ENCODE measurements at regions not wholly inside any gene's neighbourhood (a gene's known extent, or its start where the extent isn't known, plus 50 kb on each side); places are given as distances from the start of the nearest gene placed in this dataset.
"Not testable (repeated sequence)": the region's sequence is repeated elsewhere in the genome, so short reads cannot be mapped to it uniquely, and the experiment has no call there.

DNA sequence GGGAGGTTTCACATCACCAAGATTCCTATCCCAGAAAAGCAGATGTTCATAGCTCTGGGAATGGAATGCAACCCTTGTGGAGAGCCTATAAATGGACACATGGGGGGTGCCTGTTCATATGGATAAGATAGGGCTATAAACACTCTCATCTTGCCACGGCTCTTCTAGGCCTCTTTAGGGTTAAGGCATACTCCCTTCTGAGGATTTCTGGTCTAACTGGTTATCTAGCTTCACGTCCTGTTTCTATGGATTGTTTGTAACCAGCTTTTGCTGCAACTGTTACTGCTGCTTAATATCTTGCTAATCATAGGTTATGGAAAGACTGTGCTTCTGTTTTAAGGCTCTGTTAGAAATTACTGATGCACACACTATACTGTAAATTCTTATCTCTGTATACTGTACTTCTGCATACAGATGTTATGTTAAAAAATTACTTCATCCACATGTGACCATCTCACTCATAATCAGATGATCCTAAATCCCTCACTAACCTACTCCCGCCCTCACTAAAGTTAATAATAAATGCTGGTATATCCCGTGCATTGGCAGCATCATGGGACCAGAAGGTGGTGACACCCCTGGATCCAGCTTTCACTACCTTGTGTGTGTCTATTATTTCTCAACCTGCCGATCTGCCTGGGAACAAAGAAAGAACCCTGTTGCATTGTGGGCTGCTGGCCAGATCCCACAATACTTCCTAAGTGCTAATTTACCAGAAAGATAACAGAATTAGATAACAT, 68.7 kb downstream of the PRKAB2 start:
- H3K4me3 ChIP-seq (ENCODE audit: low read depth, low read length): not testable (repeated sequence)

- no peak for TF ChIP-seq CTCF (IDR thresholded peaks at IDR 0.05; ENCODE audit: borderline replicate concordance, insufficient read depth, low read depth, low read length)
Measured at GRCh38 chr1:147099192-147099591, 73.1 kb downstream of the PRKAB2 start.

GRCh38 chr1:147098338-147098973, 73.8 kb downstream of the PRKAB2 start:
- H3K4me3 ChIP-seq (ENCODE audit: low read depth, low read length): not testable (repeated sequence)

More at GRCh38 chr1:147099192-147099591, 73.1 kb downstream of the PRKAB2 start:
- no peak overlapping the region for H3K4me3 ChIP-seq (ENCODE audit: low read depth, low read length)

GRCh38 chr1:147095691-147096090, 76.6 kb downstream of the PRKAB2 start:
- no peak for TF ChIP-seq CTCF (IDR thresholded peaks at IDR 0.05; ENCODE audit: borderline replicate concordance, insufficient read depth, low read depth, low read length)

More at GRCh38 chr1:147098338-147098973, 73.8 kb downstream of the PRKAB2 start:
- peak; percentile 51; the same call in 1 of the 2 replicates for TF ChIP-seq CTCF (IDR thresholded peaks at IDR 0.05; ENCODE audit: borderline replicate concordance, insufficient read depth, low read depth, low read length)

GRCh38 chr1:147091801-147092200, 80.5 kb downstream of the PRKAB2 start:
- TF ChIP-seq CTCF (IDR thresholded peaks at IDR 0.05; ENCODE audit: borderline replicate concordance, insufficient read depth, low read depth, low read length): no peak
- no peak overlapping the region for H3K4me3 ChIP-seq (ENCODE audit: low read depth, low read length)

More at GRCh38 chr1:147095691-147096090, 76.6 kb downstream of the PRKAB2 start:
- H3K4me3 ChIP-seq (ENCODE audit: low read depth, low read length): no peak overlapping the region

GRCh38 chr1:147089457-147089856, 82.8 kb downstream of the PRKAB2 start:
- H3K4me3 ChIP-seq (ENCODE audit: low read depth, low read length): no peak overlapping the region
- no peak for TF ChIP-seq CTCF (IDR thresholded peaks at IDR 0.05; ENCODE audit: borderline replicate concordance, insufficient read depth, low read depth, low read length)

DNA sequence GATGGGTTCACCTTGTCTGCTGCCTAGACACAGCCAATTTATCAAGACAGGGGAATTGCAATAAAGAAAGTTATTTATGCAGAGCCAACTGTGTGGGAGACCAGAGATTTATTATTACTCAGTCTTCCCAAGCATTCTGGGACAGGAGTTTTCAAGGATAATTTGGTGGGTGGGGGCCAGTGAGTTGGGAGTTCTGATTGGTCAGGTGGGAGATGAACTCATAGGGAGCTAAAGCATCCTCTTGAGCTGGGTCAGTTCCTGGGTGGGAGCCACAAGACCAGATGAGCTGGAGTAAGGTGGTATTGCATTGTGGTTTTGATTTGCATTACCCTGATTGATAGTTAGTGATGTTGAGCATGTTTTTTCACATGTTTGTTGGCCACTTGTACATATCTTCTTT, 86.1 kb downstream of the PRKAB2 start:
- no peak for TF ChIP-seq CTCF (IDR thresholded peaks at IDR 0.05; ENCODE audit: borderline replicate concordance, insufficient read depth, low read depth, low read length)
- H3K4me3 ChIP-seq (ENCODE audit: low read depth, low read length): no peak overlapping the region
